Prostate gland (tissue), 2 donors: ENCODE measurements at regions not wholly inside any gene's neighbourhood (a gene's known extent, or its start where the extent isn't known, plus 50 kb on each side); places are given as distances from the start of the nearest gene placed in this dataset.

ENCODE experiments used
- CTCF ChIP-seq, 4 experiments: fragments of 200-600 bp in 2 of 4; fragments of 450-650 bp in 2 of 4; sonication (generic) in 2 of 4; IDR thresholded peaks; 1 replicate in 3 of 4; 2 replicates in 1 of 4; pipeline ENCODE4 v1.5.1; 2016 to 2019; ENCODE audit warnings: antibody characterized with exemption in 4 of 4, mild to moderate bottlenecking in 2 of 4, moderate library complexity in 2 of 4
- POLR2AphosphoS5 ChIP-seq: sonication (generic); formaldehyde crosslinking; IDR thresholded peaks from one replicate; pipeline ENCODE4 v1.6.1; 2017; ENCODE audit warnings: antibody characterized with exemption

GRCh38 chr7:1300206-1300605 lies 67.5 kb downstream of the UNCX start:
- TF ChIP-seq CTCF (IDR thresholded peaks at IDR 0.05), result no peak
- TF ChIP-seq POLR2AphosphoS5, result no peak
